ENCODE measurements at regions not wholly inside any gene's neighbourhood (a gene's known extent, or its start where the extent isn't known, plus 50 kb on each side); places are given as distances from the start of the nearest gene placed in this dataset.

DNA sequence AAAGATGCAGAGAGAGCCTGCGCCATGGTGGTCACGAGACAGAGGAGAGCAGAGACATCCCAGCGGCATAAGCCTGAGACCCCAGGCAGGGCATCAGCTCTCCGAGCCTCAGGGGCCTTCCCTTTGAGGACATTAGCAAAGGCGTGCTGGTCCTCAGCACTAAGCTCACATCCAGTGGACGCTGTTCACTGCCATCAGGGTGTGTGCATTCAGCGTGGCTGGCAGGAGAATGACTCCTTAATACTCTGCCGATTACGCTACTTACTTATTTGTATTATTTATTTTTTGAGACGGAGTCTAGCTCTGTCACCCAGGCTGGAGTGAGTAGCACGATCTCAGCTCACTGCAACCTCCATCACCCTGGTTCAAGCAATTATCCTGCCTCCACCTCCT is 290.2 kb downstream of the KLF6 start:
- TF ChIP-seq, protein P1, sequence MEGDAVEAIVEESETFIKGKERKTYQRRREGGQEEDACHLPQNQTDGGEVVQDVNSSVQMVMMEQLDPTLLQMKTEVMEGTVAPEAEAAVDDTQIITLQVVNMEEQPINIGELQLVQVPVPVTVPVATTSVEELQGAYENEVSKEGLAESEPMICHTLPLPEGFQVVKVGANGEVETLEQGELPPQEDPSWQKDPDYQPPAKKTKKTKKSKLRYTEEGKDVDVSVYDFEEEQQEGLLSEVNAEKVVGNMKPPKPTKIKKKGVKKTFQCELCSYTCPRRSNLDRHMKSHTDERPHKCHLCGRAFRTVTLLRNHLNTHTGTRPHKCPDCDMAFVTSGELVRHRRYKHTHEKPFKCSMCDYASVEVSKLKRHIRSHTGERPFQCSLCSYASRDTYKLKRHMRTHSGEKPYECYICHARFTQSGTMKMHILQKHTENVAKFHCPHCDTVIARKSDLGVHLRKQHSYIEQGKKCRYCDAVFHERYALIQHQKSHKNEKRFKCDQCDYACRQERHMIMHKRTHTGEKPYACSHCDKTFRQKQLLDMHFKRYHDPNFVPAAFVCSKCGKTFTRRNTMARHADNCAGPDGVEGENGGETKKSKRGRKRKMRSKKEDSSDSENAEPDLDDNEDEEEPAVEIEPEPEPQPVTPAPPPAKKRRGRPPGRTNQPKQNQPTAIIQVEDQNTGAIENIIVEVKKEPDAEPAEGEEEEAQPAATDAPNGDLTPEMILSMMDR (IDR thresholded peaks at IDR 0.05): no peak
- no peak for TF ChIP-seq POLR2A (IDR thresholded peaks at IDR 0.05)
